G401 (cell line): ENCODE measurements at regions not wholly inside any gene's neighbourhood (a gene's known extent, or its start where the extent isn't known, plus 50 kb on each side); places are given as distances from the start of the nearest gene placed in this dataset.

Experiments used
- DNase-seq: peaks from one replicate; pipeline ENCODE4 v3.0.0-alpha.2; 2015; ENCODE audit warnings: low spot score
- in situ Hi-C: cut with HindIII; loops from 2 replicates; pipeline ENCODE4 v1.10.0; 2016; ENCODE audit warnings: low sequenced_read_pairs, mixed read lengths

GRCh38 chrX:39516427-39516841 is 581.3 kb downstream of the BCOR start:
- DNase-seq, result no peak
- in situ Hi-C loops, result no loop called here

DNA sequence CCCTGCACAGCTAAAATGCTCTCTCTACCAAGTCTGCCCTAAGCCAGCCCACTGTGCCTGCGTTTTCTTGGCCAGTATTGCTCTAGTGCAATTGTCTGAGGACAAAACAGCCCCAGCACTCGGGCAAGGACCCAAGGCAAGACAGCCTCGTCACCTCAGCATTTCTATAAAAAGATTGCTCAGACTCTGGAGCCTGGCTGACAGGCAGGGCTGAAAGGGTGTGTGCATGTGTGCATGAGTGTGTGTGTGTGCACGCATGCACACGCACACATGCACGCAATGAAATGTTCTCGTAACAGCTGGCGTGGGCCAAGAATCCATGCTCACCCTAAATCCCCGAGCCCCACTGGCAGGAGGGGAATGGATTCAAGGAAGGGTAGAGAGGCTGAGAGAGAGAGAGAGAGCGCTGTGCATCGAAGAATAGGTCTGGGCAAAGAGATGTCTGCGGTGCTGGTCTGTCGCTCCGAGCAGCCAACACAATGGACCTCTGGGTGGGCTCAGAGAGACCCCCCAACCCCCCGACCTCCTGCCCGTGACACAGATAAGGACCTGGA is 579.2 kb downstream of the BCOR start:
- in situ Hi-C loops, result no loop called here
- DNase-seq, result peak; percentile 44

- in situ Hi-C loops, result no loop called here
- peak; percentile 51 for DNase-seq
These were observed 578.7 kb downstream of the BCOR start for GRCh38 chrX:39519030-39519488.

DNA sequence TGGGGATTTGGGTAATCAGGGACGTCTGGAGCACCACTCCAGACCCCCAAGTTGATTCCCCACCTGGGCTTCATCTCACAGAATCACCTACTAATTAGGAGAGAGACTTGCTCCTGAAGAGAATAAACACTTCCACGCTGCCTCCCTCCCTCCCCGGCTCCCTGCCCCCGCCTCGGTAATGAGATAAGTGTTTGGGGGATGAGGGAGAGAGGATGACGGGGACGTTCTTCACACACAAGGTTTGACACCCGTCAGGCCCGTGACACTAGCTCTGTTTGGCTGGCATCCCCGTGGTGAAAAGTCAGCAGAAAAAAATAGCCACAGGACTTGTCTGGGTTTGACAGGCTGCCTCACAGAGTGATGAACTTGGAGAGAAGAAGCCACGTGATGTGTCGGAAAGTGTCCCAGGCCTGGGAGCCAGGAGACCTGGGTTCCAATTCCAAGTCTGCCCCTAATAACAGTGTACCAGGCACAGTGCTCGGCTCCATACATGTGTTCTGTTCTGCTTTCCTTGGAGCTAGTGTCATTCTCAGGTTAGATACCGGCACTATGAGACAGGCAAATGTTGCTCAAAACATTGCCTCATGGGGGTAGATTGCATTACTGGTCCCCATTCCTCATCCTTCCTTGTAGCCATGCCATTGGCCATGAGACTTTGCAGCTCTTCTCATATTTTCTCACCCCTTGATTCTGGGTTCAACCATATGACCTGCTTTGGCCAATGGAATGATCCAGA is 578.0 kb downstream of the BCOR start:
- in situ Hi-C loops, result no loop called here

DNA sequence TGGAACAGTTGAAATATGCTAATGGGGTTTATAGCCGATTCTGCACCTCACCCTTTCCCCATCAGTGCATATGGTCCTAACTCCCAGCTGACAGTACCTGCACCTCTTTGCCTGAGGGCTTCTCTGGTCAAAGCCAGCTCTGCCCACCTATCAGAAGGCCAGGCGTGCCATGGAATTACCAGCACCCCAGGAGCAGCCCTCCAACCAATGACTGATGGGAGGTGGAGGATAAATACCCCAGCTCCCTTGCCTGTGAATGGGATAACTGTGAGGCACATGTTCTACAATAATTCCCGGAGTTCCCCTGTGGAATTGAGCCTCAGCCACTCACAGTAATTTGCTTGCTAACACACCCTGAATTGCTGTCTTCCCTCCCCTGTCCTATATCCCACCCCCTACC is 572.0 kb downstream of the BCOR start:
- DNase-seq, result no peak
- in situ Hi-C loops, result no loop called here

More for the DNA sequence above, 578.0 kb downstream of the BCOR start:
- DNase-seq, result no peak

- DNase-seq, result peak; percentile 24
- in situ Hi-C loops, result no loop called here
These were observed 570.7 kb downstream of the BCOR start for GRCh38 chrX:39527025-39527424.

GRCh38 chrX:39528161-39528916 is 569.4 kb downstream of the BCOR start:
- in situ Hi-C loops, result no loop called here
- DNase-seq, result peak; percentile 6

- in situ Hi-C loops, result no loop called here
- DNase-seq, result peak; percentile 69
These were observed 565.0 kb downstream of the BCOR start for GRCh38 chrX:39532761-39533160.

DNA sequence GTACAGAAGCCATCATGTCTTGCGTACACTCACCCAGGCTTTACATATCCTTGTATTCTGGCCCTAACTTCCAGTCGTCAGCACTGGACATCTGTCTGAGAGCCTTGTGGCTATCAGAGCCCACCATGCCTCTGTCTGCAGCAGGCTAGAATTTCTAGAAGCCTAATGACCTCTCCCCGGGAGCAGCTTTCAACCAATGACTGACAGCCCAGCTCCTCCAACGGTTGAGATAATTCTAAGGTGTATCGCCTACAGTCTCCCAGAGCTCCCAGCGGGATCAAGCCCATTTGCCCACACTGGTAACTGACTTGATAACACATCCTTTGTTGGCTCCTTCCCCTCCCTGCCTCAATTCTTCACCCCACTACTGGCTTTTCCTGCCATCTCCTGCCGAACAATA is 562.8 kb downstream of the BCOR start:
- no peak for DNase-seq
- in situ Hi-C loops, result no loop called here

GRCh38 chrX:39536211-39536610 is 561.5 kb downstream of the BCOR start:
- in situ Hi-C loops, result no loop called here
- no peak for DNase-seq

GRCh38 chrX:39541881-39542280 is 555.9 kb downstream of the BCOR start:
- no peak for DNase-seq

GRCh38 chrX:39542316-39542715 is 555.4 kb downstream of the BCOR start:
- in situ Hi-C loops, result no loop called here
- DNase-seq, result no peak

More at GRCh38 chrX:39541881-39542280, 555.9 kb downstream of the BCOR start:
- in situ Hi-C loops, result no loop called here

DNA sequence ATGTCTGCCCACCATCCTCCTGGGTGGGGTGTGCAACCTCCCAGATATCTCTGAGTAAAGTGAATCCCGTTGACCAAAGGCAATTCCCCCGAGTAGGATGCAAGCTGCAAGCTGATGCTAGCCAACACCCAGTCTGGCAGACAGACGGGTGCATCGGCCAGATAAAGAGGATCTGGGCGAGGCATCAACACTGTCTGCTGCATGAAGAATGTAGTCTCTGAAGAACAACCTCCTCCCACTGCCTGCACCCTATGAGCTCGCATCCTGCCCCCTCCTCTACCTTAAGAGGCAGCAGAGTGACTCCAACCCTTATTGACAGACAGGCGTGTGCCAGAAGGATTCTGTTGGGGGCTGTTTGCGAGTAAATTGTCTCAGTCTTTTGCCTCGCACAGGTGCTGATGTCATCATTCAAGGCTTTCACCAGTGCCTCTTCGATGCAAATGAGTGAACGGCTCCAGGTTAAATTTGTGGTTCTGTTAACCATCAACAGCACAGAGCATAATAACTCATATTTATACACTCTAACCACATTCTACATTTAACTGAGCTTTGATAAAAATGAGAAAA is 546.9 kb downstream of the BCOR start:
- in situ Hi-C loops, result no loop called here

DNA sequence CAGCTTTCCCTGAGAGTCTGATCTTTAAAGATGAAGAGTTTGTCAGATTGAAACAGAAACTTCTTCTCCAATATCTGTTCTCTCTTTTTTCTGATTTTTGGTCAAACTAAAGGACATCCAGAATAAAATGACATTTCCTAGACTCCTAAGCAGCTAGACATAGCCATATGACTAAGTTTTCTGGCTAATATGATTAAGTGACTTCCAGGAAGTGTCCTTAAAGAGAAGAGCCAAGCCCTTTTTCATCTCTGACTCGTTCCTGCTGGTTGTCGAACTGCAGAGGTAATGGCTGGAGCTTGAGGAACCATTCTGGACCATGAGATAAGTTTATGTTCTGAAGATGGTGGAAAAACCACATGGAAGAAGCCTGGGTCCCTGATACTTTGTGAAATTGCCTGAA is 546.0 kb downstream of the BCOR start:
- in situ Hi-C loops, result no loop called here
- DNase-seq, result no peak

More for the DNA sequence above, 546.9 kb downstream of the BCOR start:
- no peak for DNase-seq

GRCh38 chrX:39555431-39555830 is 542.3 kb downstream of the BCOR start:
- DNase-seq, result no peak
- in situ Hi-C loops, result no loop called here

DNA sequence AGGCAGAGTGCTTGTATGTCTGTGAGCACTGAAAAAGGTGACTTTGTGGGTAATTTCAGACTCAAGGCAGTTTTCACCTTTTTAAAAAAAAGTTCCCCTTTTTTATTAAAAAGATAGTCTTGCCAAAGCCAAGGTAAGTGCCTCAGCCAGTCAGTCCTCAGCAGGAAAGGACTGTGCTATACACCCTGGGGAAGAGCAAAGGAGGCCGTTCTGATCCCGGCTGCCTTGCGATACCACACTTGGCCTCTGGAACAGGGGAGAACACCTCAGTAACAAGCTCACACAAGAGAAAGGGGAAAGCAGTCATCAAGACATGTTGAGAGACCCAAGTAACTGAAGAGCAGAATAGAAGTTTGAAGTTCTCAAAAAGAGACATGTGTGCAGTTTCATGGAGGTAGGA is 541.7 kb downstream of the BCOR start:
- DNase-seq, result no peak
- in situ Hi-C loops, result no loop called here

- in situ Hi-C loops, result no loop called here
- no peak for DNase-seq
These were observed 538.5 kb downstream of the BCOR start for GRCh38 chrX:39559229-39559628.

DNA sequence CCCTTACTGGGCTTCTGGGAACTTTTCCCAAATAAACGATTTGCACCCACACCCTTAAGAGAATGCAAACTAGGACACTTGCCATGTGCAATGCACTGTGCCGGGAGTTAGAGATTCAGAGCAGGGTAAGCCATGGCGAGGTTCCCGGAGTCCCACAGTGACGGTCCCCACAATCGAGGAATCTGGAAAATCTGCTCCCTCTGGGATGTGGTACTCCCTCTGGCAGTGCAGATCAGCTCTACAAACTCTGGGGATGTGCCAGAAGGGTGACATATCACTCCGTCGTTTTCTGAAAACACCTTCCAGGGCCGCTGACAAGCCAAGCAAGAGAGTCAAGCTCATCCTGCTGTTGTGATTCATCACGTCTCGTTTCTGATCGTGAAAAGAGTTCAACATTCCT is 537.5 kb downstream of the BCOR start:
- no peak for DNase-seq
- in situ Hi-C loops, result no loop called here

- in situ Hi-C loops, result no loop called here
- DNase-seq, result no peak
These were observed 534.6 kb downstream of the BCOR start for GRCh38 chrX:39563178-39563577.

DNA sequence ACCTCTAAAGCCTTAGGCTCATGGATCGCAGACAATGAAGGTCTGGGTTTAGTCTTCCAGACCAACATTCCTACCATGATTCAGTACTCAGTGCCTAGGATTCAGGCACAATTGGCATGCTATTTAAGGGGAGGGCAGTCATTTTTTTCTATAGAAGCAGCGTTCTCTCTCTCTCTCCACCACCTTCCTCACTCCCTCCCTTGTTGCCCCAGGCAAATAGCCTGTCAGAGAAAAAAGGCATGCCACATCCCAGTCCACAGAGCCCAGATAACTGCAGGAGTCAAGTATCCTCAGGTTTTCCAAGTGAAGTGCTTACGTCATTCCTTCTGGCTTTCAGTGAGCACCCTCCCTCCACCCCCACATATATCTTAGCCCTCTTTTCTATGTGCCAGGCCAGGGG is 533.0 kb downstream of the BCOR start:
- in situ Hi-C loops, result no loop called here
- DNase-seq, result no peak
